ENCODE measurements at regions not wholly inside any gene's neighbourhood (a gene's known extent, or its start where the extent isn't known, plus 50 kb on each side); places are given as distances from the start of the nearest gene placed in this dataset.

DNA sequence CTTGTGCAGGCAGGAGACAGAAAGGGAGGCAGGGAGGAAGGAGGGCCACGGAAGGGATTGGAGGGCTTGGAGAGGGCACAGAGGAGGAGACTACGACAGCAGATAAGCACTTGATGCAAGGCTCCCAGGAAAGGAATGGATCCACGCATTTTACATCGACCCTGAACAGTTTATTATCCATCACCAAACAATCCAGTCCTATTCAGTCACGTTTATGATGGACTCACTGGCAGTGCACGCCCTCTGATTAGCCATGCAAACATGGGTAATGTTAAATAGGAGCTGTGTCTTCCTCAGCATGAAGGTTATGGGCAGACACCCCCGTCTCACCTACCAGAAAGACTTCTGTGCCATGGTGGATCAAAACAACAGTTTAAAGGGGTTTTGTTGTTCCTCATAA is 80.2 kb upstream of the SNRK start:
- Histone ChIP-seq H3K79me2 (ENCODE audit: low read length) (no peaks in the 10 kb centered on the region), H3K9me2 (replicated peaks; ENCODE audit: insufficient read depth, low read length) (no peaks in the 10 kb centered on the region), H3K27ac (ENCODE audit: low read length) (no peak overlapping the region), H2AFZ (ENCODE audit: low read length) (no peak overlapping the region), H3K9me3 (replicated peaks; ENCODE audit: insufficient read depth, low read length) (no peaks in the 10 kb centered on the region), H3F3A (ENCODE audit: insufficient read depth, low read length) (no peaks in the 10 kb centered on the region), H3K27me3 (replicated peaks; ENCODE audit: insufficient read depth, low read length) (no peaks in the 10 kb centered on the region), H3K4me1 (ENCODE audit: low read length) (no peaks in the 10 kb centered on the region), H3K36me3 (replicated peaks; ENCODE audit: insufficient read depth, low read length) (no peaks in the 10 kb centered on the region), H3K4me3 (ENCODE audit: low read length) (no peak overlapping the region), H3K4me2 (ENCODE audit: low read depth, low read length) (no peak overlapping the region), H3K9ac (ENCODE audit: low read length) (no peak overlapping the region), H4K20me1 (ENCODE audit: insufficient read depth, low read length) (no peaks in the 10 kb centered on the region)
- TF ChIP-seq EZH2phosphoT487 (IDR thresholded peaks at IDR 0.05; ENCODE audit: low read length) (no peak), CTCF (IDR thresholded peaks at IDR 0.05; ENCODE audit: low read length) (no peak), EZH2 (optimal IDR thresholded peaks at IDR 0.05; ENCODE audit: low read depth, low read length) (no peak)
- DNase-seq: no peak

- no peak overlapping the region for H3K4me3 ChIP-seq (ENCODE audit: low read length)
- TF ChIP-seq CTCF (IDR thresholded peaks at IDR 0.05; ENCODE audit: low read length) (no peak), EZH2phosphoT487 (IDR thresholded peaks at IDR 0.05; ENCODE audit: low read length) (no peak), EZH2 (optimal IDR thresholded peaks at IDR 0.05; ENCODE audit: low read depth, low read length) (no peak)
- no peak for DNase-seq
Measured at GRCh38 chr3:43203022-43203421, 83.3 kb upstream of the SNRK start.

GRCh38 chr3:43201581-43201980 is 84.8 kb upstream of the SNRK start:
- Histone ChIP-seq H3K27ac (ENCODE audit: low read length) (no peak overlapping the region), H3K9me2 (replicated peaks; ENCODE audit: insufficient read depth, low read length) (no peaks in the 10 kb centered on the region), H3K4me2 (ENCODE audit: low read depth, low read length) (no peak overlapping the region), H3K4me1 (ENCODE audit: low read length) (no peaks in the 10 kb centered on the region), H3K36me3 (replicated peaks; ENCODE audit: insufficient read depth, low read length) (no peaks in the 10 kb centered on the region), H3K9me3 (replicated peaks; ENCODE audit: insufficient read depth, low read length) (no peaks in the 10 kb centered on the region), H3K9ac (ENCODE audit: low read length) (no peak overlapping the region), H2AFZ (ENCODE audit: low read length) (no peak overlapping the region), H3F3A (ENCODE audit: insufficient read depth, low read length) (no peaks in the 10 kb centered on the region), H3K27me3 (replicated peaks; ENCODE audit: insufficient read depth, low read length) (no peaks in the 10 kb centered on the region), H3K4me3 (ENCODE audit: low read length) (no peak overlapping the region), H4K20me1 (ENCODE audit: insufficient read depth, low read length) (no peaks in the 10 kb centered on the region), H3K79me2 (ENCODE audit: low read length) (no peaks in the 10 kb centered on the region)
- TF ChIP-seq EZH2 (optimal IDR thresholded peaks at IDR 0.05; ENCODE audit: low read depth, low read length) (no peak), CTCF (IDR thresholded peaks at IDR 0.05; ENCODE audit: low read length) (no peak), EZH2phosphoT487 (IDR thresholded peaks at IDR 0.05; ENCODE audit: low read length) (no peak)
- no peak for DNase-seq

More at GRCh38 chr3:43203022-43203421, 83.3 kb upstream of the SNRK start:
- Histone ChIP-seq H3K27ac (ENCODE audit: low read length) (no peak overlapping the region), H4K20me1 (ENCODE audit: insufficient read depth, low read length) (no peaks in the 10 kb centered on the region), H3K27me3 (replicated peaks; ENCODE audit: insufficient read depth, low read length) (no peaks in the 10 kb centered on the region), H3K9me3 (replicated peaks; ENCODE audit: insufficient read depth, low read length) (no peaks in the 10 kb centered on the region), H3K9ac (ENCODE audit: low read length) (no peak overlapping the region), H3K4me2 (ENCODE audit: low read depth, low read length) (no peak overlapping the region), H3K36me3 (replicated peaks; ENCODE audit: insufficient read depth, low read length) (no peaks in the 10 kb centered on the region), H3K79me2 (ENCODE audit: low read length) (no peaks in the 10 kb centered on the region), H3K9me2 (replicated peaks; ENCODE audit: insufficient read depth, low read length) (no peaks in the 10 kb centered on the region), H3K4me1 (ENCODE audit: low read length) (no peaks in the 10 kb centered on the region), H2AFZ (ENCODE audit: low read length) (no peak overlapping the region), H3F3A (ENCODE audit: insufficient read depth, low read length) (no peaks in the 10 kb centered on the region)

All from MM.1S (cell line).